CD4-positive, CD25-positive, alpha-beta regulatory T cell (primary cell): ENCODE measurements at regions not wholly inside any gene's neighbourhood (a gene's known extent, or its start where the extent isn't known, plus 50 kb on each side); places are given as distances from the start of the nearest gene placed in this dataset.

Source experiments
- ATAC-seq, 2 donors: fragments of 150-1000 bp; cut with Tn5 transposase; one replicate each; pipeline ENCODE4 v1.10.0; 2021; ENCODE audit warnings: low read depth in 2 of 2, moderate number of reproducible peaks in 2 of 2, moderate library complexity in 1 of 2
- DNase-seq, 3 donors: peaks; one replicate each; pipeline versions ENCODE4 v3.0.0 to v3.0.0-alpha.2; 2012 to 2022; ENCODE audit warnings: mixed read lengths in 1 of 3
- H3K27ac ChIP-seq: one replicate; pipeline ENCODE4 v1.7.0; 2013; ENCODE audit warnings: mild to moderate bottlenecking, low read length; ENCODE audit not compliant: insufficient read depth, poor library complexity, severe bottlenecking
- H3K27me3 ChIP-seq: one replicate; pipeline ENCODE4 v1.7.0; 2013; ENCODE audit warnings: low read length; ENCODE audit not compliant: control insufficient read depth, insufficient read depth
- H3K36me3 ChIP-seq: one replicate; pipeline ENCODE4 v1.7.0; 2013; ENCODE audit warnings: mild to moderate bottlenecking, low read length, moderate library complexity; ENCODE audit not compliant: control insufficient read depth, insufficient read depth
- H3K4me1 ChIP-seq: 2 replicates; pipeline ENCODE4 v1.7.0; 2013; ENCODE audit warnings: mild to moderate bottlenecking, low read length; ENCODE audit not compliant: insufficient read depth, control insufficient read depth, poor library complexity, severe bottlenecking
- H3K4me3 ChIP-seq: one replicate; pipeline ENCODE4 v1.7.0; 2013; ENCODE audit warnings: low read depth, mild to moderate bottlenecking, low read length, moderate library complexity
- H3K9me3 ChIP-seq, 2 experiments: 1 replicate in 1 of 2; 2 replicates in 1 of 2; pipeline ENCODE4 v1.7.0; 2013; ENCODE audit warnings: low read length in 2 of 2, mild to moderate bottlenecking in 1 of 2, moderate library complexity in 1 of 2; ENCODE audit not compliant: control insufficient read depth in 2 of 2
- H3K27ac Mint-ChIP-seq, 3 donors: one replicate each; pipeline ENCODE4 v1.8.0; 2020 to 2022; ENCODE audit warnings: mild to moderate bottlenecking in 3 of 3, mixed read lengths in 3 of 3, moderate library complexity in 2 of 3
- H3K27me3 Mint-ChIP-seq: one replicate; pipeline ENCODE4 v1.8.0; 2022; ENCODE audit warnings: mild to moderate bottlenecking, mixed read lengths
- H3K36me3 Mint-ChIP-seq: one replicate; pipeline ENCODE4 v1.8.0; 2020; ENCODE audit warnings: mixed read lengths
- H3K4me1 Mint-ChIP-seq, 4 donors: one replicate each; pipeline ENCODE4 v1.8.0; 2020 to 2022; ENCODE audit warnings: mixed read lengths in 4 of 4, mild to moderate bottlenecking in 1 of 4
- H3K4me3 Mint-ChIP-seq, 4 donors: one replicate each; pipeline ENCODE4 v1.8.0; 2020 to 2022; ENCODE audit warnings: mild to moderate bottlenecking in 4 of 4, mixed read lengths in 4 of 4, moderate library complexity in 3 of 4
- H3K9me3 Mint-ChIP-seq, 7 donors: one replicate each; pipeline ENCODE4 v1.8.0; 2020 to 2022; ENCODE audit warnings: mixed read lengths in 7 of 7, mild to moderate bottlenecking in 3 of 7, moderate library complexity in 2 of 7

DNA sequence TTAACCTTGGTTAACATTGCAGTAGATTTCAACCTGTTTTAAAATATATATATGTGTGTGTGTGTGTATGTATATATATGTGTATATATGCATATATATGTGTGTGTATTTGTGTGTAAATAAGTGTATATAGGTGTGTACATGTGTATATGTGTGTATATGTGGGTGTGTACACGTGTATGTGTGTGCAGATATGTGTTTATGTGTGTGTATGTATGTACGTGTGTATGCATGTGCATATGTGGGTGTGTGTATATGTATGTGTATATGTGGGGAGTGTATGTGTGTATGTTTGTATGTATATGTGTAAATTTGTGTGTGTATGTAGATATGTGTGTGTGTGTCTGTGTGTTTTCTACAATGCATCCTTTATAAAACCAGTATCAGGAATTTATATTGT lies 205.5 kb upstream of the FOXF1 start:
- DNase-seq (no peak), ATAC-seq (no peak)
- Histone ChIP-seq H3K4me3 (no peak overlapping the region), H3K36me3 (no peaks in the 10 kb centered on the region), H3K4me1 (no peaks in the 10 kb centered on the region), H3K27ac (no peak overlapping the region), H3K9me3 (no peaks in the 10 kb centered on the region), H3K27me3 (peaks cover 11% of the 10 kb centered on the region)
- Mint-ChIP-seq H3K27ac (no peak overlapping the region), H3K36me3 (no peaks in the 10 kb centered on the region), H3K9me3 (peaks cover 0 to 2% (median 1%) of the 10 kb centered on the region in 7 donors), H3K27me3 (peaks cover 13% of the 10 kb centered on the region), H3K4me1 (no peaks in the 10 kb centered on the region), H3K4me3 (no peak overlapping the region)

- no peak overlapping the region for H3K27ac Mint-ChIP-seq
- no peak for ATAC-seq
- H3K9me3 ChIP-seq = no peaks in the 10 kb centered on the region
- no peak for DNase-seq
- no peak overlapping the region for H3K4me3 ChIP-seq
- peaks cover 8% of the 10 kb centered on the region for H3K27me3 ChIP-seq
- no peak overlapping the region for H3K27ac ChIP-seq
- H3K4me1 Mint-ChIP-seq = no peaks in the 10 kb centered on the region
- no peaks in the 10 kb centered on the region for H3K4me1 ChIP-seq
- H3K4me3 Mint-ChIP-seq = no peak overlapping the region
- peaks cover 8% of the 10 kb centered on the region for H3K27me3 Mint-ChIP-seq
- no peaks in the 10 kb centered on the region for H3K36me3 ChIP-seq
- peaks cover 0 to 2% (median 1%) of the 10 kb centered on the region in 7 donors for H3K9me3 Mint-ChIP-seq
- H3K36me3 Mint-ChIP-seq = no peaks in the 10 kb centered on the region
Measured at GRCh38 chr16:86305440-86305839, 204.9 kb upstream of the FOXF1 start.

DNA sequence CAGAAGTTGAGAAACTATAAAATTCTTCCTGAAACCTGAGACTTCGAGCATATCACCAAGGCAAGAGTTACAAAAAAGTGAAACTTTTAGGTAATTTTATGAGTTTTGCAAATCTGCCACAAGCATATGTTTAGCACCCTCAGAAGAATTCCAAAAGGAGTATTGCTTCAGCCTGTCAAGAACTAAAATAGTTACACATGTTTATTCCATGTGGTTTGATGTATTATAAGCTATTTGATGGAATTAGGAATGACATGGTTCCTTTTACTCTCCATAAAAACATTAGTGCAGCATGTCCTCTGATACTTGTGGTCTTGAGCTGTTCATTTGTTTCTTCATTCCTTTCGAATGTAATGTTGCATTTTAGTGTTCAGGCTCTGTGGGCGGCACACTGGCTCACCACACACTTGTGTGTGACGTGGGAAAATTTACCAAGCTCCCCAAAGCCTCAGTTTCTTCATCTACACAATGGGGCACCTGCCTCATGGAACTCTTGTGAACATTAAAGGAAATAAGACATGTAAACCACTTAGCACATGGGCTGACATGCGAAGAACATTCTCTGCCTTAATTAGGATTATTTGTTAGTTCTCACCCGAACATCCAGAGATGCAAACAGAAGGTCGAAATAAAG lies 204.2 kb upstream of the FOXF1 start:
- no peak for DNase-seq
- Mint-ChIP-seq H3K4me3 (no peak overlapping the region), H3K27ac (no peak overlapping the region), H3K27me3 (peaks cover 5% of the 10 kb centered on the region), H3K4me1 (no peaks in the 10 kb centered on the region), H3K9me3 (peaks cover 0 to 2% (median 1%) of the 10 kb centered on the region in 7 donors), H3K36me3 (no peaks in the 10 kb centered on the region)
- no peak overlapping the region for H3K27ac ChIP-seq
- no peaks in the 10 kb centered on the region for H3K9me3 ChIP-seq
- no peaks in the 10 kb centered on the region for H3K36me3 ChIP-seq
- peaks cover 8% of the 10 kb centered on the region for H3K27me3 ChIP-seq
- ATAC-seq = no peak
- H3K4me3 ChIP-seq = no peak overlapping the region
- H3K4me1 ChIP-seq = no peaks in the 10 kb centered on the region

GRCh38 chr16:86306811-86307513 lies 203.4 kb upstream of the FOXF1 start:
- Histone ChIP-seq H3K4me3 (no peak overlapping the region), H3K27ac (no peak overlapping the region), H3K36me3 (no peaks in the 10 kb centered on the region), H3K9me3 (no peaks in the 10 kb centered on the region), H3K4me1 (no peaks in the 10 kb centered on the region), H3K27me3 (peaks cover 3% of the 10 kb centered on the region)
- H3K27me3 Mint-ChIP-seq = no peaks in the 10 kb centered on the region
- ATAC-seq (no peak), DNase-seq (no peak)
- H3K4me1 Mint-ChIP-seq = no peaks in the 10 kb centered on the region
- H3K36me3 Mint-ChIP-seq = no peaks in the 10 kb centered on the region
- no peak overlapping the region for H3K27ac Mint-ChIP-seq
- H3K9me3 Mint-ChIP-seq = peaks cover 0 to 2% (median 0%) of the 10 kb centered on the region in 7 donors
- no peak overlapping the region for H3K4me3 Mint-ChIP-seq

- Histone ChIP-seq H3K4me3 (no peak overlapping the region), H3K9me3 (no peaks in the 10 kb centered on the region), H3K4me1 (no peaks in the 10 kb centered on the region), H3K27me3 (no peaks in the 10 kb centered on the region), H3K27ac (no peak overlapping the region), H3K36me3 (no peaks in the 10 kb centered on the region)
- no peak overlapping the region for H3K4me3 Mint-ChIP-seq
- H3K27ac Mint-ChIP-seq = no peak overlapping the region
- ATAC-seq (no peak), DNase-seq (no peak)
- peaks cover 0 to 2% (median 0%) of the 10 kb centered on the region in 7 donors for H3K9me3 Mint-ChIP-seq
- H3K4me1 Mint-ChIP-seq = no peaks in the 10 kb centered on the region
- no peaks in the 10 kb centered on the region for H3K27me3 Mint-ChIP-seq
- no peaks in the 10 kb centered on the region for H3K36me3 Mint-ChIP-seq
Measured at GRCh38 chr16:86307514-86307903, 202.8 kb upstream of the FOXF1 start.

- H3K4me3 ChIP-seq = no peak overlapping the region
- ATAC-seq = no peak
- H3K27ac Mint-ChIP-seq = peak overlapping the region in 1 of 3 donors; percentile 72
- H3K36me3 Mint-ChIP-seq = no peaks in the 10 kb centered on the region
- no peaks in the 10 kb centered on the region for H3K27me3 Mint-ChIP-seq
- no peak for DNase-seq
- no peaks in the 10 kb centered on the region for H3K36me3 ChIP-seq
- H3K27ac ChIP-seq = no peak overlapping the region
- H3K9me3 Mint-ChIP-seq = peaks cover 0 to 2% (median 0%) of the 10 kb centered on the region in 7 donors
- no peaks in the 10 kb centered on the region for H3K4me1 ChIP-seq
- H3K4me3 Mint-ChIP-seq = no peak overlapping the region
- H3K27me3 ChIP-seq = no peaks in the 10 kb centered on the region
- H3K9me3 ChIP-seq = no peaks in the 10 kb centered on the region
- H3K4me1 Mint-ChIP-seq = no peaks in the 10 kb centered on the region
Measured at GRCh38 chr16:86308514-86308913, 201.8 kb upstream of the FOXF1 start.

- H3K4me1 Mint-ChIP-seq = no peaks in the 10 kb centered on the region
- no peak overlapping the region for H3K4me3 ChIP-seq
- no peak for ATAC-seq
- DNase-seq = no peak
- no peaks in the 10 kb centered on the region for H3K27me3 Mint-ChIP-seq
- no peak overlapping the region for H3K4me3 Mint-ChIP-seq
- no peaks in the 10 kb centered on the region for H3K9me3 Mint-ChIP-seq
- no peak overlapping the region for H3K27ac ChIP-seq
- no peaks in the 10 kb centered on the region for H3K4me1 ChIP-seq
- H3K27me3 ChIP-seq = no peaks in the 10 kb centered on the region
- no peak overlapping the region for H3K27ac Mint-ChIP-seq
- H3K36me3 Mint-ChIP-seq = no peaks in the 10 kb centered on the region
- no peaks in the 10 kb centered on the region for H3K9me3 ChIP-seq
- no peaks in the 10 kb centered on the region for H3K36me3 ChIP-seq
Measured at GRCh38 chr16:86313631-86314030, 196.7 kb upstream of the FOXF1 start.
